ENCODE measurements at regions not wholly inside any gene's neighbourhood (a gene's known extent, or its start where the extent isn't known, plus 50 kb on each side); places are given as distances from the start of the nearest gene placed in this dataset.

GRCh38 chr5:84791730-84792129 lies 407.1 kb upstream of the EDIL3 start:
- Histone ChIP-seq H3K27me3 (ENCODE audit: insufficient read depth, low read length) (no peaks in the 10 kb centered on the region), H3K9ac (ENCODE audit: low read length) (no peak overlapping the region), H3K27ac (ENCODE audit: low read depth, low read length) (no peak overlapping the region), H3K9me2 (ENCODE audit: insufficient read depth) (no peaks in the 10 kb centered on the region), H3K4me3 (replicated peaks in 1 of 2; ENCODE audit: low read depth in 1 of 2, low read length in 2 of 2) (no peak overlapping the region), H3K36me3 (ENCODE audit: control insufficient read depth in 1 of 2, insufficient read depth in 2 of 2, low read length in 2 of 2) (no peaks in the 10 kb centered on the region), H4K20me1 (ENCODE audit: insufficient read depth) (no peaks in the 10 kb centered on the region), H2AFZ (ENCODE audit: low read depth, low read length, poor library complexity, severe bottlenecking) (no peak overlapping the region), H3K4me2 (ENCODE audit: low read length) (no peak overlapping the region), H3K79me2 (ENCODE audit: insufficient read depth, low read length) (no peaks in the 10 kb centered on the region), H3K9me3 (ENCODE audit: control insufficient read depth in 1 of 2, insufficient read depth in 1 of 2, low read depth in 1 of 2, low read length in 2 of 2) (no peaks in the 10 kb centered on the region), H3K4me1 (ENCODE audit: control insufficient read depth in 1 of 2, insufficient read depth in 2 of 2, low read length in 2 of 2) (no peaks in the 10 kb centered on the region)
- CTCF ChIA-PET = no interaction called here
- RAD21 ChIA-PET (ENCODE audit: low non-redundant PET in 1 of 2, low total read pairs in 2 of 2, uncharacterized antibody in 2 of 2, unreplicated experiment in 2 of 2) = no interaction called here
- no peak for ATAC-seq
- TF ChIP-seq SP1 (IDR thresholded peaks at IDR 0.05; ENCODE audit: low read depth) (no peak), POLR2AphosphoS5 (IDR thresholded peaks at IDR 0.05; ENCODE audit: low read depth, low read length) (no peak)
- POLR2A ChIA-PET = no interaction called here
- no peak for DNase-seq (ENCODE audit: low read depth, low spot score)
- BruUV-seq (replicated peaks) = no TSS peak
- intact Hi-C loops (cut with micrococcal nuclease) = no loop called here

GRCh38 chr5:84791138-84791537 lies 406.5 kb upstream of the EDIL3 start:
- Histone ChIP-seq H3K9me2 (ENCODE audit: insufficient read depth) (no peaks in the 10 kb centered on the region), H3K79me2 (ENCODE audit: insufficient read depth, low read length) (no peaks in the 10 kb centered on the region), H3K9me3 (ENCODE audit: control insufficient read depth in 1 of 2, insufficient read depth in 1 of 2, low read depth in 1 of 2, low read length in 2 of 2) (no peaks in the 10 kb centered on the region), H2AFZ (ENCODE audit: low read depth, low read length, poor library complexity, severe bottlenecking) (no peak overlapping the region), H3K9ac (ENCODE audit: low read length) (no peak overlapping the region), H3K4me1 (ENCODE audit: control insufficient read depth in 1 of 2, insufficient read depth in 2 of 2, low read length in 2 of 2) (no peaks in the 10 kb centered on the region), H3K27me3 (ENCODE audit: insufficient read depth, low read length) (no peaks in the 10 kb centered on the region), H3K27ac (ENCODE audit: low read depth, low read length) (no peak overlapping the region), H4K20me1 (ENCODE audit: insufficient read depth) (no peaks in the 10 kb centered on the region), H3K4me3 (replicated peaks in 1 of 2; ENCODE audit: low read depth in 1 of 2, low read length in 2 of 2) (no peak overlapping the region), H3K4me2 (ENCODE audit: low read length) (no peak overlapping the region), H3K36me3 (ENCODE audit: control insufficient read depth in 1 of 2, insufficient read depth in 2 of 2, low read length in 2 of 2) (no peaks in the 10 kb centered on the region)
- ChIA-PET RAD21 (ENCODE audit: low non-redundant PET in 1 of 2, low total read pairs in 2 of 2, uncharacterized antibody in 2 of 2, unreplicated experiment in 2 of 2) (no interaction called here), POLR2A (no interaction called here), CTCF (no interaction called here)
- BruUV-seq (replicated peaks) = no TSS peak
- intact Hi-C loops (cut with micrococcal nuclease) = no loop called here
- ATAC-seq = no peak
- TF ChIP-seq EGR1 (IDR thresholded peaks at IDR 0.05; ENCODE audit: low read depth) = no peak
- no peak for TF ChIP-seq TCF7L2 (IDR thresholded peaks at IDR 0.05; ENCODE audit: borderline replicate concordance, extremely low read depth, insufficient read depth, insufficient read length)
- no peak for TF ChIP-seq ATF3 (IDR thresholded peaks at IDR 0.05)
- no peak for TF ChIP-seq POLR2AphosphoS5 (IDR thresholded peaks at IDR 0.05; ENCODE audit: low read depth, low read length)
- TF ChIP-seq CEBPB (IDR thresholded peaks at IDR 0.05; ENCODE audit: low read depth) = no peak
- TF ChIP-seq, protein P1, sequence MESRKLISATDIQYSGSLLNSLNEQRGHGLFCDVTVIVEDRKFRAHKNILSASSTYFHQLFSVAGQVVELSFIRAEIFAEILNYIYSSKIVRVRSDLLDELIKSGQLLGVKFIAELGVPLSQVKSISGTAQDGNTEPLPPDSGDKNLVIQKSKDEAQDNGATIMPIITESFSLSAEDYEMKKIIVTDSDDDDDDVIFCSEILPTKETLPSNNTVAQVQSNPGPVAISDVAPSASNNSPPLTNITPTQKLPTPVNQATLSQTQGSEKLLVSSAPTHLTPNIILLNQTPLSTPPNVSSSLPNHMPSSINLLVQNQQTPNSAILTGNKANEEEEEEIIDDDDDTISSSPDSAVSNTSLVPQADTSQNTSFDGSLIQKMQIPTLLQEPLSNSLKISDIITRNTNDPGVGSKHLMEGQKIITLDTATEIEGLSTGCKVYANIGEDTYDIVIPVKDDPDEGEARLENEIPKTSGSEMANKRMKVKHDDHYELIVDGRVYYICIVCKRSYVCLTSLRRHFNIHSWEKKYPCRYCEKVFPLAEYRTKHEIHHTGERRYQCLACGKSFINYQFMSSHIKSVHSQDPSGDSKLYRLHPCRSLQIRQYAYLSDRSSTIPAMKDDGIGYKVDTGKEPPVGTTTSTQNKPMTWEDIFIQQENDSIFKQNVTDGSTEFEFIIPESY (IDR thresholded peaks at IDR 0.05; ENCODE audit: extremely low read depth, insufficient replicate concordance, low read length) = no peak
- TF ChIP-seq EZH2phosphoT487 (IDR thresholded peaks at IDR 0.05; ENCODE audit: borderline replicate concordance) = no peak
- no peak for TF ChIP-seq YY1 (IDR thresholded peaks at IDR 0.05; ENCODE audit: extremely low read depth, insufficient replicate concordance, low read depth, low read length)
- TF ChIP-seq ZFX (IDR thresholded peaks at IDR 0.05) = no peak
- TF ChIP-seq CBX3 (IDR thresholded peaks at IDR 0.05; ENCODE audit: low read depth) = no peak
- DNase-seq (ENCODE audit: low read depth, low spot score) = no peak

All from HCT116 (cell line).